ENCODE measurements at regions not wholly inside any gene's neighbourhood (a gene's known extent, or its start where the extent isn't known, plus 50 kb on each side); places are given as distances from the start of the nearest gene placed in this dataset.
"Not testable (repeated sequence)": the region's sequence is repeated elsewhere in the genome, so short reads cannot be mapped to it uniquely, and the experiment has no call there.

DNA sequence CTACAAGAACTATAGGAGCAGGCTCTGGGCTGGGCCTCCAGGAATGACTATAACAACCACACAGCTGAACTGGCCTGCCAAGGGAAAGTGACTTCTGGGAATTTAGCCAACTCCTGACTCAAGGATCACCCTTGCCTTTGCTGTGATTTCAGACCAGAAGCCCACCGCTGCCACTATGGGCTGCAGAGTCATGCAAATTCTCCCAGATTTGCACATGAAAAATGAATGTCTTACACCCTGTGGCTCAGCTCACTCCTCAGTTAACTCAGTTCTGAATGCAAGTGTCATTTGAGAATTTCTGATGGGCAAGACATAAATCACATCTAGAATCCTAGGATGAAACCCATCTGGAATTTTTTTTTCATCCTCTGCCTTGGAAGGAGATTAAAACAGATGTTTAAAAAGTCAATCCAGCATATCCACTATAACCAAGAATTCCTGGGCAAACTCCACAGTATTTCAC is 186.5 kb upstream of the BET1 start (continued):
- TF ChIP-seq, protein P1, sequence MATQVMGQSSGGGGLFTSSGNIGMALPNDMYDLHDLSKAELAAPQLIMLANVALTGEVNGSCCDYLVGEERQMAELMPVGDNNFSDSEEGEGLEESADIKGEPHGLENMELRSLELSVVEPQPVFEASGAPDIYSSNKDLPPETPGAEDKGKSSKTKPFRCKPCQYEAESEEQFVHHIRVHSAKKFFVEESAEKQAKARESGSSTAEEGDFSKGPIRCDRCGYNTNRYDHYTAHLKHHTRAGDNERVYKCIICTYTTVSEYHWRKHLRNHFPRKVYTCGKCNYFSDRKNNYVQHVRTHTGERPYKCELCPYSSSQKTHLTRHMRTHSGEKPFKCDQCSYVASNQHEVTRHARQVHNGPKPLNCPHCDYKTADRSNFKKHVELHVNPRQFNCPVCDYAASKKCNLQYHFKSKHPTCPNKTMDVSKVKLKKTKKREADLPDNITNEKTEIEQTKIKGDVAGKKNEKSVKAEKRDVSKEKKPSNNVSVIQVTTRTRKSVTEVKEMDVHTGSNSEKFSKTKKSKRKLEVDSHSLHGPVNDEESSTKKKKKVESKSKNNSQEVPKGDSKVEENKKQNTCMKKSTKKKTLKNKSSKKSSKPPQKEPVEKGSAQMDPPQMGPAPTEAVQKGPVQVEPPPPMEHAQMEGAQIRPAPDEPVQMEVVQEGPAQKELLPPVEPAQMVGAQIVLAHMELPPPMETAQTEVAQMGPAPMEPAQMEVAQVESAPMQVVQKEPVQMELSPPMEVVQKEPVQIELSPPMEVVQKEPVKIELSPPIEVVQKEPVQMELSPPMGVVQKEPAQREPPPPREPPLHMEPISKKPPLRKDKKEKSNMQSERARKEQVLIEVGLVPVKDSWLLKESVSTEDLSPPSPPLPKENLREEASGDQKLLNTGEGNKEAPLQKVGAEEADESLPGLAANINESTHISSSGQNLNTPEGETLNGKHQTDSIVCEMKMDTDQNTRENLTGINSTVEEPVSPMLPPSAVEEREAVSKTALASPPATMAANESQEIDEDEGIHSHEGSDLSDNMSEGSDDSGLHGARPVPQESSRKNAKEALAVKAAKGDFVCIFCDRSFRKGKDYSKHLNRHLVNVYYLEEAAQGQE (IDR thresholded peaks at IDR 0.05; ENCODE audit: low read depth, low read length), result peak; percentile 69
- TF ChIP-seq FOSL2 (IDR thresholded peaks at IDR 0.05; ENCODE audit: borderline replicate concordance, low read depth) (peak; percentile 78; the same call in 1 of the 2 replicates), TCF12 (IDR thresholded peaks at IDR 0.05) (peak; percentile 98), MEF2A (IDR thresholded peaks at IDR 0.05; ENCODE audit: borderline replicate concordance, low read depth) (peak; percentile 68; the same call in 1 of the 2 replicates)
- TF ChIP-seq, protein P2, sequence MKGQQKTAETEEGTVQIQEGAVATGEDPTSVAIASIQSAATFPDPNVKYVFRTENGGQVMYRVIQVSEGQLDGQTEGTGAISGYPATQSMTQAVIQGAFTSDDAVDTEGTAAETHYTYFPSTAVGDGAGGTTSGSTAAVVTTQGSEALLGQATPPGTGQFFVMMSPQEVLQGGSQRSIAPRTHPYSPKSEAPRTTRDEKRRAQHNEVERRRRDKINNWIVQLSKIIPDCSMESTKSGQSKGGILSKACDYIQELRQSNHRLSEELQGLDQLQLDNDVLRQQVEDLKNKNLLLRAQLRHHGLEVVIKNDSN (IDR thresholded peaks at IDR 0.05; ENCODE audit: borderline replicate concordance, low read depth), result 0 out of 2 replicates have a peak, but pooled peaks have one; percentile 10

DNA sequence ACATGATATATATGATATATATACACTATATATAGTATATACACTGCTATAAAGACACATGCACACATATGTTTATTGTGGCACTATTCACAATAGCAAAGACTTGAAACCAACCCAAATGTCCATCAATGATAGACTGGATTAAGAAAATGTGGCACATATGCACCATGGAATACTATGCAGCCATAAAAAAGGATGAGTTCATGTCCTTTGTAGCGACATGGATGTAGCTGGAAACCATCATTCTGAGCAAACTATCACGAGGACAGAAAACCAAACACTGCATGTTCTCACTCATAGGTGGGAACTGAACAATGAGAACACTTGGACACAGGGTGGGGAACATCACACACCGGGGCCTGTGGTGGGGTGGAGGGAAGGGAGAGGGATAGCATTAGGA is 190.3 kb upstream of the BET1 start:
- H3K4me3 ChIP-seq (ENCODE audit: low read depth in 2 of 2, low read length in 1 of 2); H3K4me2 ChIP-seq; H3K9ac ChIP-seq; H3K9me2 ChIP-seq; H3K27ac ChIP-seq (ENCODE audit: low read depth in 2 of 2, low read length in 1 of 2); CTCF ChIA-PET; H3K36me3 ChIP-seq (replicated peaks in 1 of 2; ENCODE audit: control insufficient read depth in 1 of 2, insufficient read depth in 2 of 2, low read length in 1 of 2); H3K9me3 ChIP-seq; H2AFZ ChIP-seq (ENCODE audit: low read depth); H3K27me3 ChIP-seq (ENCODE audit: insufficient read depth); DNase-seq; POLR2A ChIA-PET; H3K79me2 ChIP-seq (ENCODE audit: insufficient read depth); H4K20me1 ChIP-seq (ENCODE audit: insufficient read depth): not testable (repeated sequence)
- WGBS (ENCODE audit: low lambda C conversion rate), result 80% methylated on average over 3 of the region's 3 CpGs
- peaks cover 5 to 11% of the 10 kb centered on the region in 2 experiments; a peak in 3 of 4 replicates for H3K4me1 ChIP-seq (ENCODE audit: control insufficient read depth in 1 of 2, insufficient read depth in 2 of 2, low read depth in 1 of 2, low read length in 1 of 2)
- peaks cover 19% of the 10 kb centered on the region for H3F3A ChIP-seq (replicated peaks; ENCODE audit: insufficient read depth)

DNA sequence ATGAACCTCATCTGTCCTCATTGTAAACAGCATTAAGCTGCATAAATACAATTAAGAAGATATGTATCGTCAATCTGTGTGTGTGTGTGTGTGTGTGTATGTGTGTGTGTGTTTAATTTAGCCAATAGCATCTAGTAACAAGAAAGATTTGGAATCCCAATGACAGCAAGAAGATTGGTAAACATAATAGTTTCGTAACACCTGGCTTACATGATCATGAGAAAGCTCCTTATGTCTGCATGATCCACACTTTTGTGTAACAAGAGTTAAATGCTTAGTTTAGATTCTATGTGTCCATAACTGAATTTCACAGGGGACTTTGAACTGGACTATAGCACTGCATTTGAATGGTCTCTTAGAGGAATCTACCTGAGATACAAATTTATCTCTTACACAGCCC is 191.0 kb upstream of the BET1 start:
- Histone ChIP-seq H3K36me3 (replicated peaks in 1 of 2; ENCODE audit: control insufficient read depth in 1 of 2, insufficient read depth in 2 of 2, low read length in 1 of 2) (peaks cover 0 to 3% of the 10 kb centered on the region in 2 experiments), H2AFZ (ENCODE audit: low read depth) (no peak overlapping the region), H3K4me1 (ENCODE audit: control insufficient read depth in 1 of 2, insufficient read depth in 2 of 2, low read depth in 1 of 2, low read length in 1 of 2) (peaks cover 5 to 7% of the 10 kb centered on the region in 2 experiments; a peak in 3 of 4 replicates), H3K4me2 (no peak overlapping the region), H4K20me1 (ENCODE audit: insufficient read depth) (no peaks in the 10 kb centered on the region), H3K9ac (no peak overlapping the region), H3K4me3 (ENCODE audit: low read depth in 2 of 2, low read length in 1 of 2) (no peak overlapping the region), H3K9me3 (no peaks in the 10 kb centered on the region), H3F3A (replicated peaks; ENCODE audit: insufficient read depth) (peaks cover 12% of the 10 kb centered on the region), H3K9me2 (no peaks in the 10 kb centered on the region), H3K27ac (ENCODE audit: low read depth in 2 of 2, low read length in 1 of 2) (peak overlapping the region in 1 of 2 experiments; percentile 30; a peak in 1 of 4 replicates), H3K79me2 (ENCODE audit: insufficient read depth) (no peaks in the 10 kb centered on the region), H3K27me3 (ENCODE audit: insufficient read depth) (no peaks in the 10 kb centered on the region)
- WGBS (ENCODE audit: low lambda C conversion rate), result 84% methylated on average over 2 of the region's 2 CpGs
- TF ChIP-seq GATA2 (CRISPR knock-in tag; IDR thresholded peaks at IDR 0.05) (peak; percentile 44), FOXJ3 (CRISPR knock-in tag; IDR thresholded peaks at IDR 0.05) (no peak)
- ChIA-PET POLR2A (no interaction called here), CTCF (interaction anchor here (0.7 kb wide), 1 partner anchor 42 kb away, joined by 3 read pairs; no protein-coding TSS in a partner anchor)
- DNase-seq, result no peak

All from SK-N-SH (cell line).